ENCODE measurements at regions not wholly inside any gene's neighbourhood (a gene's known extent, or its start where the extent isn't known, plus 50 kb on each side); places are given as distances from the start of the nearest gene placed in this dataset.
"Not testable (repeated sequence)": the region's sequence is repeated elsewhere in the genome, so short reads cannot be mapped to it uniquely, and the experiment has no call there.

GRCh38 chr11:96520939-96521338 is 131.1 kb downstream of the JRKL start:
- no peak for DNase-seq

- DNase-seq = no peak
Observed at GRCh38 chr11:96523656-96524055, 133.8 kb downstream of the JRKL start.

GRCh38 chr11:96524475-96524874 is 134.7 kb downstream of the JRKL start:
- no peak for DNase-seq

DNA sequence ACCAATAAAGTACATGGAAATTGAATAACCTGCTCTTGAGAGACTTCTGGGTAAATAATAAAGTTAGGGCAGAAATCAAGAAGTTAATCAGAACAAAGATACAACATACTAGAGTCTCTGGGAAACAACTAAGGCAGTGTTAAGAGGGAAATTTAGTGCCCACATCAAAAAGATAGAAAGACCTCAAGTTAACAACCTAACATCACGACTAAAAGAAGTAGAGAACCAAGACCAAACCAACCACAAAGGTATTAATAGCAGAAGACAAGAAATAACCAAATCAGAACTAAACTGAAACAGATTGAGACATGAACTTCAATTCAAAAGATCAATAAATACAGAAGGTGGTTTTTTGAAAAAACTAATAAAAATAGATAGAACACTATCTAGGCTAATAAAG is 140.7 kb downstream of the JRKL start:
- no peak for DNase-seq

GRCh38 chr11:96538104-96538503 is 148.3 kb downstream of the JRKL start:
- no peak for DNase-seq

GRCh38 chr11:96538622-96539021 is 148.8 kb downstream of the JRKL start:
- no peak for DNase-seq

- no peak for DNase-seq
Observed at GRCh38 chr11:96540875-96541274, 151.1 kb downstream of the JRKL start.

- DNase-seq = no peak
Observed at GRCh38 chr11:96543177-96543576, 153.4 kb downstream of the JRKL start.

GRCh38 chr11:96545192-96545591 is 155.4 kb downstream of the JRKL start:
- DNase-seq = not testable (repeated sequence)

- DNase-seq = no peak
Observed at GRCh38 chr11:96551136-96551535, 161.3 kb downstream of the JRKL start.

DNA sequence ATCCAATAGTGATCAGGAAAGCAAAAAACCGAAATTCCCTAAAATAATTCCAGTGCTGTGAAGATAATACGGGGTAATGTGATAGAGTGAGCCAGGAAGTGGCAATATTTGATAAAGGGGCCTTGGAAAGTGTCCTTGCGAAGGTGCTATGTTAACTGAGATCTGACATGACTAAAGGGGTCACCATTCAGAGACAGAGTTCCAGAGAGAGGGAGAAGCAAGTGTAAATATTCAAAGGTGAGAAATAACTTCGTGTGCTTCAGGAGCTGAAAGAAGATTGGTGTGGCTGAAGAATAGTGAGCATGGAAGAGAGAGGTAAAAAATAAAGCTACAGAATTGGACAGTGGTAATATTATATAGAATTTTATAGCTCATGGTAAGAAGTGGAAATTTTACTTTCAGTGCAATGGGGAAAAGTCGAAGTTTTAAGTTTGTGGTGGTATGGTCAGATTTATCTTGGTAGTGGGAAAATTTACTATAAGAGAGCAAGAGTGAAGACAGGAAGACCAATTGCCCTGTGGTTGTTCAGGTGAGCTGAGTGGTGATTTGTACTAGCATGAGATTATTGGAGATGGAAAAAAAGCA is 164.5 kb downstream of the JRKL start:
- DNase-seq = no peak

- DNase-seq = not testable (repeated sequence)
Observed at GRCh38 chr11:96555826-96556225, 166.0 kb downstream of the JRKL start.

DNA sequence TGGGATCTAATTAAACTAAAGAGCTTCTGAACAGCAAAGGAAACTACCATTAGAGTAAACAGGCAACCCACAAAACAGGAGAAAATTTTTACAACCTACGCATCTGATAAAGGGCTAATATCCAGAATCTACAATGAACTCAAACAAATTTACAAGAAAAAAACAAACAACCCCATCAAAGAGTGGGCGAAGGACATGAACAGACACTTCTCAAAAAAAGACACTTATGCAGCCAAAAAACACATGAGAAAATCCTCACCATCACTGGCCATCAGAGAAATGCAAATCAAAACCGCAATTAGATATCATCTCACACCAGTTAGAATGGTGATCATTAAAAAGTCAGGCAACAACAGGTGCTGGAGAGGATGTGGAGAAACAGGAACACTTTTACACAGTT is 170.9 kb downstream of the JRKL start:
- DNase-seq = not testable (repeated sequence)

GRCh38 chr11:96567176-96567575 is 177.4 kb downstream of the JRKL start:
- DNase-seq = peak; percentile 3

GRCh38 chr11:96567667-96568066 is 177.9 kb downstream of the JRKL start:
- DNase-seq = no peak

- no peak for DNase-seq
Observed at GRCh38 chr11:96576383-96576782, 186.6 kb downstream of the JRKL start.

GRCh38 chr11:96578379-96578778 is 188.6 kb downstream of the JRKL start:
- DNase-seq = no peak

DNA sequence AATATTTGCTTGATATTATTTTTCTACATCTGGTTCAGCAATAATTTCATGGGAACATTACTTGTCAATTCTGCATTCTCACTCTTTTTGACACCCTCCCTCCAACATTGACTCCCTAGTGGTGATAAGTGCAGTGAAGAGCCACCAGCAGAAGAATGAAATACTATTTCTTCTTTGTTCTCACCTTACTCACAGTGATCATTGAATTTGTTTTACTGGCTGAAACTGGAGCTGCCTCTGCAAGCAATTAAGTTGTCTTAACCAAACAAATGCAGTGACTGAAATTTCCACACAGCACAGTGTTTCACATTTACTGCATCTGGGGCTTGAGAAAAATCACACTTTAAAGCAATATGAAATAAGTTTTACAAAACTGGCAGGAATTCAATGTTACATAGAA is 189.8 kb downstream of the JRKL start:
- DNase-seq = no peak

DNA sequence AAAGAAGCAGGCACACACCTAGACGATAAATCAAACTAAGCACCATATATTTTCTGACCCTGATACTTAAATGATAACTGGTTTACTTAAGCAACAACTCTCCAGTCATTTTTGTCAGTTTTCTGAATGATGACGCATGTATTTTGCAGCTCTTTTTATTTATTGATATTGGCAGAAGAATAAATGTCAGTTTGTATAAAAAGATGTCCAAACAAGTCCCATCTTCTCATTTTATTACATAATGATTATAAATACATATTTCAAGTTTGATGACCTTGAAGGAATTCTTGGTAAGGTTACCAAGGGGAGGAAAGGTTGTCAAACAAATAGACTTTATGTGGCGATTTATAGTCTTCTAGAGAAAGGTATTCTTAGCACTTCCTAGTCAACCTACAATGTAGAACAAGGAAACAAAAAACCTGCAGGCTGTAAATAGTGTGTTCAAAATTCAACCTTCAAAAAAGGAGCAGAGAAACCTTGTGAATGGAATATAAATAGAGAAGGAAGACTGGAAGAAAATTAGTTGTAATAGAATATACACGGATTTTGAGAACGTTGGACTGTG is 190.7 kb downstream of the JRKL start:
- no peak for DNase-seq

DNA sequence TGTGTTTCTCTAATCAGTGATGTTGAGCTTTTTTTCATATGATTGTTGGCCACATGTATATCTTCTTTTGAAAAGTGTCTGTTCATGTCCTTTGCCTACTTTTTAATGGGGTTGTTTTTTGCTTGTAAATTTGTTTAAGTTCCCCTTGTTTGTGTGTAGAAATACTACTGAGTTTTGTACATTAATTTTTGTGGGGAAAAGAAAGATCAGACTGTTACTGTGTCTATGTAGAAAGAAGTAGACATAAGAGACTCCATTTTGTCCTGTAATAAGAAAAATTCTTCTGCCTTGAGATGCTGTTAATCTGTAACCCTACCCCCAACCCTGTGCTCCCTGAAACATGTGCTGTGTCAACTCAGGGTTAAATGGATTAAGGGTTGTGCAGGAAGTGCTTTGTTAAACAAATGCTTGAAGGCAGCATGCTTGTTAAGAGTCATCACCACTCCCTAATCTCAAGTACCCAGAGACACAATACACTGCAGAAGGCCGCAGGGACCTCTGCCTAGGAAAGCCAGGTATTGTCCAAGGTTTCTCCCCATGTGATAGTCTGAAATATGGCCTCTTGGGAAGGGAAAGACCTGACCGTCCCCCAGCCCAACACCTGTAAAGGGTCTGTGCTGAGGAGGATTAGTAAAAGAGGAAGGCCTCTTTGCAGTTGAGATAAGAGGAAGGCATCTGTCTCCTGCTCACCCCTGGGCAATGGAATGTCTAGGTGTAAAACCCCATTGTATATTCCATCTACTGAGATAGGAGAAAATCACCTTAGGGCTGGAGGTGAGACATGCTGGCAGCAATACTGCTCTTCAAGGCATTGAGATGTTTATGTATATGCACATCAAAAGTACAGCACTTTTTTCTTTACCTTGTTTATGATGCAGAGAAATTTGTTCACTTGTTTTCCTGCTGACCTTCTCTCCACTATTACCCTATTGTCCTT is 196.4 kb downstream of the JRKL start:
- not testable (repeated sequence) for DNase-seq

DNA sequence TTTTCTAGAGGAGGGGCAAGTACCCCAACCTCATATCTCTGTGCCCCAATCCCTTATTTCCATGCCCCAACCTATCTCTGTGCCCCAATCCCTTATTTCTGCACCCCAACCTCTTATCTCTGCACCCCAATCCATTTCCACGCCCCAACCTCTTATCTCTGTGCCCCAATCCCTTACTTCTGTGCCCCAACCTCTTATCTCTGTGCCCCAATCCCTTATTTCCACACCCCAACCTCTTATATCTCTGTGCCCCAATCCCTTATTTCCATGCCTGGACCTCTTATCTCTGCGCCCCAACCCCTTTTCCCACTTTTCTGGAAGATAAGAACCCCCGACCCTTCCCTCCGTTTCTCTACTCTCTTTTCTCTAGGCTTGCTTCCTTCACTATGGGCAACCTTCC is 199.0 kb downstream of the JRKL start:
- DNase-seq = not testable (repeated sequence)

- DNase-seq = no peak
Observed at GRCh38 chr11:96595011-96595410, 205.2 kb downstream of the JRKL start.

DNA sequence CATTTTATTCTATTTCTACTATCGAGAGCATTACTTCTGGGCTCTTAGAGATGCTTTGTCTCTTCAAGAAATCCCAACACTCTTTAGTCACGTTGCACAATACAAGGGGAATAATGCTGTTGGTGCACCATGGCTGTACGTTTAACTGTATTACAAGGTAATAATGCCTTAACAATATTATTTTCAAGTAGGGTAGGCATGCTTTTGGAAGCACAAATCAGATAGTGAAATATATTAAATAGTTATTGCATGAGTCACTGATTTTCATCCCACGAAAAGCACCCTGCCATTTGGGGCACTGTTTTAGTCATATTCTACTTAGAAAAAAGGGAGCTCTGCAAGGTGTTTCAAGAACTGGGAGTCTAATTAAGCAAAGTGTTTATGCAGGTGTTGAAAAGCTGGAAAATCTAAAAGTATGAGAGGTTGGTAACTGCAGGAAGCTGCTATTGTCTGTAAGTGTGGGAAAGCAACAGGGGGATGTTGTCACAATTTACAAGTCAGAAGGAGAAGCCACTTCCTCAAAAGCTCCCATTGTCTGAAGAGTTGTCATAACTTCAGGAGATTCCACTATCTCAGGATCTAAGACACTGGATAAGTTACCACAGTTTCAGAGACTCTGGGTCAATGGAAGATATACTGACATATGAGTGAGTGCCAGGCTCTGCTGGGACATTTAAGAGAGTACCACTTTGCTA is 218.2 kb downstream of the JRKL start:
- DNase-seq = no peak
